GM18907 (cell line): ENCODE measurements at regions not wholly inside any gene's neighbourhood (a gene's known extent, or its start where the extent isn't known, plus 50 kb on each side); places are given as distances from the start of the nearest gene placed in this dataset.
"Not testable (repeated sequence)": the region's sequence is repeated elsewhere in the genome, so short reads cannot be mapped to it uniquely, and the experiment has no call there.

Experiments
- ATAC-seq: cut with Tn5 transposase; IDR thresholded peaks from one replicate; pipeline ENCODE4 v1.9.1; 2021; ENCODE audit warnings: mild to moderate bottlenecking, moderate library complexity; ENCODE audit not compliant: unreplicated experiment

DNA sequence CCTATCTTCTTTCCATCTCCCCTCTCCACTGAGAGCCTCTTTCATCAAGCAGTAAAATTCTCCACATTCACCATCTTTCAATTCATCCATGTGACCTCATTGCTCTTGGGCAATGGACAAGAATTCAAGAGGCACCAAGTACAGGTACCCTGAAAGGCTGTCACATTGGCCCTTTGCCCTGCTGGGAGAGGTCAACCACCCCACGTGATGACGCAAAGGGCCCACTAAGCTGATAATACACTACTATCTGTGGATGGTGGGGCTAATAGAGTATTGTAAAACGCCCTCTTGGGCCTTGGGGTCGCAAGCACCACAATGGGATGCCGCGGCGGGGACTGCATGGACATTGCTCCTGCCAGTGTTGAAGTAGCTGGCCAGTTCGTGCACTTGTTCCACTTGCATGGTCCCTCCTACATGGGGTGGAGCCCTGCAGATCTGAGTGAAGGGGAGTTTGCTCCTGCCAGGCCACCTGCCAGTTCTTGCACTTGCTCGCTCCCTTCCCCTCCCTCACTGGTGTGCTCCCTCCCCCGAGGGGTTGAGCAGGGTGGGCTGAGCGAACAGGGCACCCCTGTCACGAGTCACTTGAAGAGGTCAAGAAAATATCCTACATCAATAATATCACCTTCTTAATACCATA is 1578.8 kb upstream of the RAG2 start:
- no peak for ATAC-seq

DNA sequence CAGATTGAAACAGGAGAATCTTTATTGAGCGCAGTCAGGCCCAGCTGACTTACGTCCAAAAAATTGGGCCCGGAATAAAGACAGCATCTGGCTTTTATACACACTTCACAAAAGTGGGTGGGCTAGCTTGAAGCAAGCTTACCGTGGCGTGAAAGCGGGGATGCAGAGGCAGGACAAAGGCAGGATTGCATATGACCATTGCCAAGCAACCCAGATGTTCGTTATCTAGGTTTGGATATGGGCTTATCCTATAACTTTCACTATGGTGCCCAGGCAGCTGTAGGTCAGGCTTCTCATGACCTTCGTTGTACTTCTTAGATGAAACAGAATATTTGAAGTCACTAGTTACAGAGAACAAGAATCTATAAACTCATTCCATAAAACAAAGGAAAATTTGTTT is 1575.6 kb upstream of the RAG2 start:
- ATAC-seq: no peak

DNA sequence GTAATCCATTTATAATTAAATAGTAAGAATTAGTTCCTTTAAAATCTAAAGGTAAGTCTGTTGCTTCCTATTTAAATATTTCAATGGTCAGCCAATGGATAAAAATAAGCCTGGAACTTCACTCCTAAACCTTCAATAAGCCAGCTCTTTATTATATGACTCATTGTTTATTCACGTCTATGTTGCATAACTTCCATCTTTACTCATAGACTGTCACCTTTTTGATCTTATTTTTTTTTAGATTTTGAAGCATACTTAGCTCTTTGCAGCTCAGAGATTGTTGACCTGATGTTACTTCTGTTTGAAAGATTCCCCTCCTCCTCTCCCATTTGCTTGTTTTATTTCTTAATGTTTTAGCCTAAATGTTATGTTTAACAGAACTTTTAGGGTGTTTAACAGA is 1571.2 kb upstream of the RAG2 start:
- ATAC-seq: no peak

DNA sequence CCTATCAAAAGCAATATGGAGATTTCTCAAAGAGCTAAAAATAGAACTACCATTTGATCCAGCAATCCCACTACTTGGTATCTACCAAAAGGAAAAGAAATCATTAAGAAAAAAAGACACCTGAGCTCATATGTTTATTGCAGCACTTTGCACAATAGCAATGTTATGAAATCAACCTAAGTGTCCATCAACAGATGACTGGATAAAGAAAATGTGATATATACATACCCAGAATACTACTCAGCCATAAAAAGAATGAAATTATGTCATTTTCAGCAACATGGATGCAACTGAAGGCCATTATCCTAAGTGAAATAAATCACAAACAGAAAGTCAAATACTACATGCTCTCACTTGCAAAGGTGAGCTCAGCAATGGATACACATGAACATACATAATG is 1565.5 kb upstream of the RAG2 start:
- ATAC-seq: no peak

DNA sequence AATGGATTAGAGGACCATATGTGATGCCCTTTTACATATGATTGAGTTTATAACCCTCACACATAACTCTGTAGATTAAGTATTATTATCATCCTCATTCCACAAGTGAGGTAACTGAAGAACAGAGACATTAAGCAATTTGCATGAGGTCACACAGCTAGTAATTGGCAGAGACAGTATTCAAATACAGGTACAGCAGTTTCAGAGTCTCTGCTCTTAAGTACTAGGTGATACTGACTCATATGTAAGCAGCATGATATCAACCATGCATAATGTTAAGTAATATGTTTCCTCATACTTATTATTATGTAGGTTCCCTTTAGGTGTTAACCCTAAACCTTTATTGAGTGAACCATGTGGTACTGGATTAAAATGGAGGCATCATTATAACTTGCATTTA is 1562.4 kb upstream of the RAG2 start:
- ATAC-seq: no peak

DNA sequence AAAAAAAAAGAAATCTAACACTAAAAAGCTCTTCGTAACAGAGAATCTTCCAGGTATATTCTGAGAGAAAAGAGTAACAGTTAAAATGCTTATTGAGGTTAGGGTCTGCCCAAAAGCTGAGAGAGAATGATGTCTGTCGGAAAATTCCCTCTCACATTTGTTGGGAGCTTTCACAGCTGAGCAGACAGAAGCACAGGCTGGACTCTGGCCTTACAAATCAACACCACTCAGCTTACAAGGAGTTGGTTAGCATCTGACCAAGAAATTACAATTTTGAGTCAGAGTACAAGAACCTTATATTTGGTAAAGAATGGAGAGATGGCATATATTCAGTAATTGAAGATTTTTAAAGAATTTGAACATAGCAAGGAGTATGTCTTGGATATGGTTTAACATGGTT is 1561.0 kb upstream of the RAG2 start:
- no peak for ATAC-seq

DNA sequence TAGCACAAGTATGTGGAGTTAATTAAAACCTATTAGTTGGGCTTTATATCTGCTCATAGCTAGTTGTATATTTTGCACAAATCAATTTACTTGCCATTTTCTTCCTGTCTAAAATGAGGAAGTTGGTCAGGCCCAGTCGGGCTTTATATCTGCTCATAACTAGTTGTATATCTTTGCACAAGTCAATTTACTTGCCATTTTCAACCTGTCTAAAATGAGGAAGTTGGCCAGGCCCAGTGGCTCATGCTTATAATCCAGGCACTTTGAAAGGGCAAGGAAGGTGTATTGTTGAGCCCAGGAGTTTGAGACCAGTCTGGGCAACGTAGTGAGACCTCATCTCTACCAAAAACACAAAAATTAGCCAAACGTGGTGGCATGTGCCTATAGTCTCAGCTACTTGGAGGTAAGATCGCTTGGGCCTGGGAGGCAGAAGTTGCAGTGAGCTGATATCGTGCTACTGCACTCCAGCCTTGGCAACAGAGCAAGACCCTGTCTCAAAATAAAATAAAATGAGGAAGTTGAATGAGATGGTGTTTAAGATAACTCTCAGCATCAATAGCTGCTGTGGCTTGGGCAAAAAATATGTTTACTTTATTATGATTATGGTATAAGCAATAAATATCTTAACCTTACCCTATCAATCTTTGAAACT is 1558.6 kb upstream of the RAG2 start:
- no peak for ATAC-seq

DNA sequence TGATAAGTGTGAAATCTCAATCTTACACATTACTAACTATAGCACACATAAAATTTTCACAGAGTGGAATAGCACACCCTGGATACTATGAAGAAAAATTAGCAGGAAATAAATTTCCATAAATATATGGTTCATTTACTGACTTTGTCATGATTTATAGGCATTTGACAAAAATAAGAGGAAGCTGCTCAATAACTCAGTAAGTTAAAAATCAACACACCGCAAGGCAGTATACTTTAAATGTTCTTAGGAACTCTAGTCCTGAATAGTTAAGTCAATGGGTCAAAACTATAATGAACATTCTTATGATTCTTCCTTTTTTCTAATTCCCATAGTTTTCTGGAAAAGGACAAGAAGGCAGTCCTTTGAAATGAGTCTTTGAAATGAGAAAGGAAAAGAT is 1557.8 kb upstream of the RAG2 start:
- ATAC-seq: no peak

DNA sequence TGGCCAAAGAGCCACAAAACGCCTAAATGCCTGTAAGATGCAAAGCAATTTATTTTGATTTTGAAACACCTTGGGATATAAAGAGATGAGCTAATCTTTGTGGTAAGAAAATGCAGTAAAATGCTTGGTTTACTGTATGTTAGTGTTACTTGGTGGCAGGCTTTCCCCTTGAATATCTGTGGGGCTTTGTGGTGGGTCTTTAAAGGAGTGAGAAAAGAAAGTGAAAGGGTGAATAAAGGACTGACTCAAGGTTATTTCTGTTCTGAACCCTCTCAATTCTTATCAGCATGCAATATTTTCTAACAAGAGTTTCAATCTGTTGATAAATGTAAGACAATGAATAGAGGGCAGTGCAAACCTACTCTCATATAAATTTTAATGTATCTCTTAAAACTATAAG is 1555.9 kb upstream of the RAG2 start:
- ATAC-seq: no peak

DNA sequence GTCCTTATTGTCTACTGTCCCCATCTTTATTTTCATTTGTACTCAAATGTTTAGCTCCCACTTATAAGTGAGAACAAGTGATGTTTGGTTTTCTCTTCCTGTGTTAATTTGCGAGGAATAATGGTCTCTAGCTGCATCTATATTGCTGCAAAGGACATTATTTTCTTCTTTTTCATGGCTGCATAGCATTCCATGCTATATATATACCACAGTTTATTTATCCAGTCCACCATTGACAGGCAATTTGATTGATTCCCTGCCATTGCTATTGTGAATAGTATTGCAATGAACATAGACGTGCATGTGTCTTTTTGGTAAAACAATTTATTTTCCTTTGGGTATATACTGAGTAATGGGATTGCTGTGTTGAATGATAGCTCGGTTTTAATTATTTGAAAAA is 1545.8 kb upstream of the RAG2 start:
- ATAC-seq: no peak

DNA sequence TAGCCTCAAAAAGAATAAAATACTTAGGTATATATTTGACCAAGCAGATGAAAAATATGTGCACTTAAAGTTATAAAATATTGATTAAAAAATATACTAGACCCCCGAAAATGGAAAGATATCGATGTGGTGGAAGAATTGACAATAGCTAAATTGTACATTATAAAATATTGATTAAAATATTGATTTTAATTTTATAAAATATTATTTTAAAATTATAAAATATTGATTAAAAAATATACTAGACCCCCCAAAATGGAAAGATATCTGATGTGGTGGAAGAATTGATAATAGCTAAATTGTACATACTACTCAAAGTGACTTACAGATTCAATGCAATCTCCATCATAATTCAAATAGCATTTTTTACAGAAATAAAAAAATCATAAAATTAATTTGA is 1540.9 kb upstream of the RAG2 start:
- no peak for ATAC-seq

DNA sequence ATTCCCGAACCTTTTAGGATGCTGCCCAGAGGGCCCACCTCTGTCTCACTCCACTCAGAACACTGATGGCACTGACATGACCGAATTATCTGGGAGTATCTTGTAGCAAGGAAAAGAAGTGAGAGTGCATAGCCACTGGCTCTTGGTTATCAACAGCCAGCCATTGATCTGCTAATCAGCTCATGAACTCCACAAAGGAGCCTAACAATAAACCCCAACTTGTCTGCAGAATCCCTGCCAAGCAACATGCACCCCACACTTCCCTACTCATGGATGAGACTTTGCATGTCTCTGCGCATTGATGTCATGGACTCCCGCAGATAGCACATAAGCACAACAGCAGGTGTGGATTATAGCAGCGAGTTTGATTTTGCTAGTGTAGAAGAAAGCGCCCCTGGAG is 1538.9 kb upstream of the RAG2 start:
- ATAC-seq: no peak

DNA sequence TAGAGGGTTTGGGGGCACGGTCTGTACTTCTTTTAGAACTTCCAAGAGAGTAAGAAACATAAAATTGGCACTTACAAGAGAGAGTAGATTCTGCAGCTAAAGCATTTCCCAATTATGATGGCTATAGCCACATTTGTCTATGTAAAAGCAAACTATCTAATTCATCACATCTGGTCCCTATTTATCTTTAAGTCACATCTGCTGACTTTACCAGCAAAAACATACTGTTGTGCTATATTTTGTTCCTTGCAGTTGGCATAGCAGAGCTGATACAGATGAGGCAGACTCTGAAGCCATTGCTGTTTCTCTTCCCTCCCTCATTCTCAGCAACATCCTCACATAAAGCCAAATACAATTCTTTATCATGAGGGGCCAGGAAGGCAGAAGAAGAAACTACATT is 1533.5 kb upstream of the RAG2 start:
- ATAC-seq: no peak

DNA sequence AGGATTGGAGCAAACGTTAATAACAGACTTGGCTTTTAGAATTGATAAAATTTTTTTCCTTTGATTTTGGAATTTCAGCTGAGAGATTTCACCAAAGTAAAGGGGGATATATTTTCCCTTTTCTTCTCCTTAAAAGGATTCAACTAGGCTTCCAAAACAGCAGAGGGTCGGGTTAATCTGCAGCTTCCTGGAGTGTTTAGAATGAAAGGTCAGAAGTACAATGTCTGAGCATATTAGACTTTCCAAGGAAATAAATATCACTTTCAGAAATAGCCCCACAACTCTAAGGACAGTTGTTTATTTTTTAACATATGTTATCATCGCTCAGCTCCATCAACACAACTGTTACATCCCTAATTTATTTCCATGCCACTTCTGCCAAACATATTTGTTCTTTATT is 1532.9 kb upstream of the RAG2 start:
- ATAC-seq: no peak

DNA sequence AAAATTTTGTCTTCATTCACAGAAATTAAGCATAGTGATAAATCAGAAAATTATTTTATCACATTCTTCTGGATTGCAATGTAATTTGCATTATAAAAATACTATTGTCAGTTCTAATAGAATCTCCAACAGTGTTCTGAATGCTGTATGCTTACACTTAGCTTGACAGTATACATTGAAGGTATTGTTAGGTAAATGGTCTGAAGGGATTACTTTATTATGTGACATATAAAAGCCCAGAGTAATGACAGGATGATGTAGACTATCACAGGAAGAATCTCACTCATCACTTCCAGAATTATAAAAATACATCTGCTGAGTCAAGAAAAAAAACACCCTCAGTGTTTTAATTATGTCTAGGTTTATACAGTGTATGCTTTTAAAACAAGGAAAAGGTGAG is 1532.5 kb upstream of the RAG2 start:
- no peak for ATAC-seq

DNA sequence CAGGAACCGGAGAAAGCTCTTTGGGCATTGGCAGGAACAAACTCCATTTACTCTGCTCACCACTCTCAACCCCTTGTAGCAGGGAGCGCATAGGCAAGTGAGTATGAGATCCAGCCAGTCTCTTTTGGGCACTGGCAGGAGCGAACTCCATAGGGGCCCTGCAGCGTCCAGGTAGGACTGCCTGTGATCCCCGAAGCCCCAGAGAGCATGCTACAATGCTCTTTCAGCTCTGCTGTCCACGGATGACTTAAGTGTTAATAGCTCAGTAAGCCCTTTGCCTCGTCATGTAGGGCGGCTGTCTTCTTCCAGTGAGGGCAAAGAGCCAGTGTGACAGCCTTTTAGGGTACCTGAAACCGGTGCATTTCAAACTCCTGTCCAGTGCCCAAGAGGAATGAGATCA is 1525.6 kb upstream of the RAG2 start:
- ATAC-seq: no peak

DNA sequence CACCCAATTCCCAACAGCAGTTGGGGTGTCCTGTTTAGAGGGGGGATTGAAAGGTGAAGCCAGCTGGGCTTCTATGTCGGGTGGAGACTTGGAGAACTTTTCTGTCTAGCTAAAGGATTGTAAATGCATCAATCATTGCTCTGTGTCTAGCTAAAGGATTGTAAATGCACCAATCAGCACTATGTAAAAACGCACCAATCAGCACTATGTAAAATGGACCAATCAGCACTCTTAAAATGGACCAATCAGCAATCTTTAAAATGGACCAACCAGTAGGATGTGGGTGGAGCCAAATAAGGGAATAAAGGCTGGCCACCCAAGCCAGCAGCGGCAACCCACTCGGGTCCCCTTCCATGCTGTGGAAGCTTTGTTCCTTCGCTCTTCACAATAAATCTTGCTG is 1518.6 kb upstream of the RAG2 start:
- ATAC-seq: not testable (repeated sequence)

DNA sequence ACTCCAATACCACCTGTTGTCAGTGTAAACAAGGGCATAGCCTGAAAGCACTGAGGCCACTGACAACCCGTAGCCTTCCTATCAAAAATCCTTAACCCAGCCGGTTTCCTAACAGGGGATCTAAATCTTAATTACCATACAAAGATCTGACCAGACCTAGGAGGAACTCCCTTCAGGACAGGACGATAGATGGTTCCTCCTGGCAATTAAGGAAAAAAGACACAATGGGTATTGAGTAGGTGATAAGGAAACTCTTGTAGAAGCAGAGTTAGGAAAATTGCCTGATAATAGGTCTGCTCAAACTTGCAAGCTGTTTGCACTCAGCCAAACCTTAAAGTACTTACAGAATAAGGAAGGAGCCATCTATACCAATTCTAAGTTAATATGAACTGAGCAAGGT is 1517.3 kb upstream of the RAG2 start:
- ATAC-seq: not testable (repeated sequence)

DNA sequence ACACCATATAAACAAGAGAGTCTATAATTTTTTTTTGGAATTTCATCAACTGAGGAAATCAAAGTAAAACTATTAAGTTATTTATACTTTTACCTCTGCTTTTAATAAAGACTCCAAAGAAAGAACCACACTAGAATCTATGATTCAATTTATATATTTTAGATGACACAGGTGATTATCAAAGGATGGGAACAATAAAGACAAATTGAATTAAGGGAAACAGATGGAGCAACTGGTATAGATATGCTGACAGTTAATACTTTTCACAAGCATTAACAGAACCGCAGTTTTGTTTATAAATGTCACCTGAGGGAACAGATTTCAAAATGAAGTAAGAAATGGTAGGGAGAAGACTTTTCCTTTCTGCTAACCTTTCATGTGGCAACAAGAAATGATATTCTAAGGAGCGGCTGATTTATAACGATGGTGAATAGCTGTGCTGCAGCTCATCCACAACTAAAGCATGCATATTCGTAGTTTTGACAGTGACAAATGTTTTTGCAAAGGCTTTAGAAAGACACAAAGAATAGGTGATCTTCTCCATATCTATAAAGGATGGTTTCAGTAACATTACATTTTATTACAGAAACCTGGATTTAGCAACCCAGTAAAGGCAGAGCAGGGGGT is 1502.9 kb upstream of the RAG2 start:
- no peak for ATAC-seq

DNA sequence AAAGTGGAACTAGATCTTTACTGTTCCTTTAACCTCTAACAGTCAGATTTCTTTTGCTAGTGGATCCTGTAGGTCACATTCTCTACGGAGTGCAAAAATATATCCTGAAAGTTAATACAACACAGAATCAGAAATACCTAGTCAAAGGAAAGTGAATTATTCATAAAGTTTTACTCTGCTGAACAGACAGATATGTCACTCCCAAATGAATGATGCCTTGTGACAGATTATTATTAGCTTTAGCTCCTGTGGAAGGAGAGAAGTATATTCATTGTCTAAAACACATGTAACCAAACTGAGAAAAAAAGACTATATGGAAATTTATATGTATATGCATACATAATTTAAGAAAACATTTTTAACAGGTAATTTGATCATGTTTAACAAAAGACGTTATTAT is 1497.2 kb upstream of the RAG2 start:
- ATAC-seq: no peak

DNA sequence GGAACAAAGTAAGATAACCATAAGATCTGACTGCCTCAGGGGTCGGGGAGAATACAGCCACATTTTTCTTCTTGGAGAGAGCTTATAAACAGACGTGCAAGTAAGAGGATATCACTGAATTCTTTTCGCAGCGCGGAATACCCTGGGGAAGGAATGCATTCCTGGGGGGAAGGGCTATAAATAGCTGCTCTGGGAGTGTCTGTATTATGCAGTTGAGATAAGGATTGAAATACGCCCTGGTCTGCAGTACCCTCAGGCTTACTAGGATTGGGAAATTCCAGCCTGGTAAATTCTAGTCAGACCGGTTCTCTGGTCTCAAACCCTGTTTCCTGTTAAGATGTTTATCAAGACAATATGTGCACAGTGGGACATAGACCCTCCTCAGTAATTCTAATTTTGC is 1491.7 kb upstream of the RAG2 start:
- no peak for ATAC-seq

DNA sequence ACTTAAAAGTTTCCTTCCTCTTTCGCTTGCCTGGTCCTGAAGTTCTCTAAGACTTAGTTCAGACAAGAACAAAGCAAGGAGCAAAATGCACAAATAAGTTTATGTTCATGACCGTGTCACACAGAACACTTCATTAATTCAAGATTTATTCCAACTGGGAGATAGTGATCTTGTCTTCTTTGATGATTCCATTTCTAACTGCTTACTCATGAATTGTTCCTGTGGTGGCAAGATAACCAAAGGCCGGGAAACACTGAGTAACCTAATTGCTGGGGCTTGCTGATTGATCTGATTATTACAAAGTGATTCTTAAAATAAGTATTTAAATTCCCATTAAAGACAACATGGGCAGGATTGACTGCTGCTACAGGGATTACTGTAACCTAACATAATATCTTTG is 1462.9 kb upstream of the RAG2 start:
- ATAC-seq: no peak

DNA sequence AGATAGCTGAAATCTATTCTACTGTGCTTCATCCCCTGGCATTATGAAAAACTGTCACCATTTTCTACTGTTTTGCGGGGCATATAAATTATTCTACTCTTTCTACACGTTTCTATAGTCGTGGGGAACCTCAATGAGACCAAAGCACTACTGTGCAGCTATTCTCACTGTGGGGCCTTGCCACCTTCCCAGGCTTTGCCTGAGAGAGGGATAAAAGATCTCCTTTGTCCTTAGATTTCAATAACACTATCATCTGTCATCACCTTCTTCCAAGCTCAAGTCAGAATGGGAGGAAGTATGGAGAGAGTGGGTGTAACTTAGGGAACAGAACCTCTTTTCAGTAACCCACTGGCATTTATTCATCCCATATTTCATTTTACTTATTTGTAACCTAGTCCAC is 1462.1 kb upstream of the RAG2 start:
- ATAC-seq: no peak
